ENCODE measurements at regions not wholly inside any gene's neighbourhood (a gene's known extent, or its start where the extent isn't known, plus 50 kb on each side); places are given as distances from the start of the nearest gene placed in this dataset.

GRCh38 chr1:228921481-228921880 lies 186.2 kb downstream of the RHOU start:
- Mint-ChIP-seq H3K9me3 (ENCODE audit: unreplicated experiment) (no peaks in the 10 kb centered on the region), H3K36me3 (ENCODE audit: unreplicated experiment) (no peaks in the 10 kb centered on the region), H3K27ac (ENCODE audit: unreplicated experiment) (no peak overlapping the region), H3K27me3 (ENCODE audit: unreplicated experiment) (peaks cover 18% of the 10 kb centered on the region), H3K4me3 (ENCODE audit: unreplicated experiment) (no peak overlapping the region), H3K4me1 (ENCODE audit: unreplicated experiment) (peaks cover 5% of the 10 kb centered on the region)
- DNase-seq (ENCODE audit: extremely low spot score, unreplicated experiment) = no peak
- TF ChIP-seq CTCF (IDR thresholded peaks at IDR 0.05) = no peak

- Mint-ChIP-seq H3K4me3 (ENCODE audit: unreplicated experiment) (no peak overlapping the region), H3K27ac (ENCODE audit: unreplicated experiment) (no peak overlapping the region), H3K9me3 (ENCODE audit: unreplicated experiment) (no peaks in the 10 kb centered on the region), H3K36me3 (ENCODE audit: unreplicated experiment) (no peaks in the 10 kb centered on the region), H3K27me3 (ENCODE audit: unreplicated experiment) (peaks cover 21% of the 10 kb centered on the region), H3K4me1 (ENCODE audit: unreplicated experiment) (peaks cover 3% of the 10 kb centered on the region)
- DNase-seq (ENCODE audit: extremely low spot score, unreplicated experiment) = no peak
- TF ChIP-seq CTCF (IDR thresholded peaks at IDR 0.05) = no peak
Measured at GRCh38 chr1:228922722-228923376, 187.6 kb downstream of the RHOU start.

- H3K4me3 Mint-ChIP-seq (ENCODE audit: unreplicated experiment) = no peak overlapping the region
- no peaks in the 10 kb centered on the region for H3K4me1 Mint-ChIP-seq (ENCODE audit: unreplicated experiment)
- H3K36me3 Mint-ChIP-seq (ENCODE audit: unreplicated experiment) = no peaks in the 10 kb centered on the region
- H3K27me3 Mint-ChIP-seq (ENCODE audit: unreplicated experiment) = peaks cover 26% of the 10 kb centered on the region
- no peak overlapping the region for H3K27ac Mint-ChIP-seq (ENCODE audit: unreplicated experiment)
- no peaks in the 10 kb centered on the region for H3K9me3 Mint-ChIP-seq (ENCODE audit: unreplicated experiment)
- TF ChIP-seq CTCF (IDR thresholded peaks at IDR 0.05) = no peak
- no peak for DNase-seq (ENCODE audit: extremely low spot score, unreplicated experiment)
Measured at GRCh38 chr1:228923973-228924686, 188.9 kb downstream of the RHOU start.

- TF ChIP-seq CTCF (IDR thresholded peaks at IDR 0.05) = no peak
- H3K36me3 Mint-ChIP-seq (ENCODE audit: unreplicated experiment) = no peaks in the 10 kb centered on the region
- H3K9me3 Mint-ChIP-seq (ENCODE audit: unreplicated experiment) = peaks cover 11% of the 10 kb centered on the region
Measured at GRCh38 chr1:228925691-228926090, 190.4 kb downstream of the RHOU start.

GRCh38 chr1:228927421-228927820 lies 192.1 kb downstream of the RHOU start:
- DNase-seq (ENCODE audit: extremely low spot score, unreplicated experiment) = no peak
- Mint-ChIP-seq H3K9me3 (ENCODE audit: unreplicated experiment) (peaks cover 11% of the 10 kb centered on the region), H3K27me3 (ENCODE audit: unreplicated experiment) (peaks cover 32% of the 10 kb centered on the region), H3K36me3 (ENCODE audit: unreplicated experiment) (no peaks in the 10 kb centered on the region), H3K4me3 (ENCODE audit: unreplicated experiment) (no peak overlapping the region), H3K4me1 (ENCODE audit: unreplicated experiment) (no peaks in the 10 kb centered on the region), H3K27ac (ENCODE audit: unreplicated experiment) (no peak overlapping the region)
- TF ChIP-seq CTCF (IDR thresholded peaks at IDR 0.05) = no peak

More at GRCh38 chr1:228925691-228926090, 190.4 kb downstream of the RHOU start:
- H3K4me3 Mint-ChIP-seq (ENCODE audit: unreplicated experiment) = no peak overlapping the region
- H3K27me3 Mint-ChIP-seq (ENCODE audit: unreplicated experiment) = peaks cover 29% of the 10 kb centered on the region
- no peak overlapping the region for H3K27ac Mint-ChIP-seq (ENCODE audit: unreplicated experiment)
- no peak for DNase-seq (ENCODE audit: extremely low spot score, unreplicated experiment)
- no peaks in the 10 kb centered on the region for H3K4me1 Mint-ChIP-seq (ENCODE audit: unreplicated experiment)

Measured in osteocyte (in vitro differentiated cells).